Progenitor cell of endocrine pancreas (in vitro differentiated cells): ENCODE measurements at regions not wholly inside any gene's neighbourhood (a gene's known extent, or its start where the extent isn't known, plus 50 kb on each side); places are given as distances from the start of the nearest gene placed in this dataset.

ENCODE experiments used
- DNase-seq: peaks from one replicate; pipeline ENCODE4 v3.0.0; 2021; ENCODE audit warnings: low spot score; ENCODE audit not compliant: unreplicated experiment
- H3K27ac Mint-ChIP-seq: 2 replicates; pipeline ENCODE4 v1.8.0; 2021; ENCODE audit warnings: mild to moderate bottlenecking, moderate library complexity, mixed read lengths
- H3K27me3 Mint-ChIP-seq: 2 replicates; pipeline ENCODE4 v1.8.0; 2021; ENCODE audit warnings: mixed read lengths
- H3K36me3 Mint-ChIP-seq: 2 replicates; pipeline ENCODE4 v1.8.0; 2022; ENCODE audit warnings: mixed read lengths; ENCODE audit not compliant: insufficient read depth
- H3K4me1 Mint-ChIP-seq: 2 replicates; pipeline ENCODE4 v1.8.0; 2021; ENCODE audit warnings: low read depth, mixed read lengths
- H3K4me3 Mint-ChIP-seq: 2 replicates; pipeline ENCODE4 v1.8.0; 2021; ENCODE audit warnings: low read depth, mild to moderate bottlenecking, moderate library complexity, mixed read lengths
- H3K9me3 Mint-ChIP-seq: 2 replicates; pipeline ENCODE4 v1.8.0; 2021; ENCODE audit warnings: low read depth, mixed read lengths
- TF ChIP-seq, protein P1 (sequence below): fragments of 200-600 bp; sonication (generic); IDR thresholded peaks from one replicate; pipeline ENCODE4 v1.5.0; 2021; ENCODE audit warnings: antibody characterized with exemption, mild to moderate bottlenecking; ENCODE audit not compliant: unreplicated experiment

DNA sequence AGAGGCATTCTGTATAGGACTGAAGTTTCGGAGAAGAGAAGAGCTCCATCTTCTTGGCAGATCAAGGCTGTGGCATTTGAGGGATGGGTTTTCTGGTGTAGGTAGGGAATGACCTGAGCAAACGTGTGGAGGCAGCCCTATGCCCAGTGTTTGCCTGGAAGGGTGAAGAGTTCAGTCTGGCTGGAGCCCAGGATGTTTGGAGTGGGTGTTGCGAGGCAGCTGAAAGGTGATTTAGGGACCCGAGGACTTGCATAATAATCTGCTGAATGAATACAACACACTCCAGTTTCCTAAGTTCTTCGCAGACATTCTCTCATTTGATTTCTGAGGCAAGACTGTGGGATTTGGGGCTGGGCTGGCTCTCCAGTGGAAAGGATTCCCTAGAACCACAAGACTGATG lies 186.2 kb downstream of the CYLD start:
- TF ChIP-seq, protein P1, sequence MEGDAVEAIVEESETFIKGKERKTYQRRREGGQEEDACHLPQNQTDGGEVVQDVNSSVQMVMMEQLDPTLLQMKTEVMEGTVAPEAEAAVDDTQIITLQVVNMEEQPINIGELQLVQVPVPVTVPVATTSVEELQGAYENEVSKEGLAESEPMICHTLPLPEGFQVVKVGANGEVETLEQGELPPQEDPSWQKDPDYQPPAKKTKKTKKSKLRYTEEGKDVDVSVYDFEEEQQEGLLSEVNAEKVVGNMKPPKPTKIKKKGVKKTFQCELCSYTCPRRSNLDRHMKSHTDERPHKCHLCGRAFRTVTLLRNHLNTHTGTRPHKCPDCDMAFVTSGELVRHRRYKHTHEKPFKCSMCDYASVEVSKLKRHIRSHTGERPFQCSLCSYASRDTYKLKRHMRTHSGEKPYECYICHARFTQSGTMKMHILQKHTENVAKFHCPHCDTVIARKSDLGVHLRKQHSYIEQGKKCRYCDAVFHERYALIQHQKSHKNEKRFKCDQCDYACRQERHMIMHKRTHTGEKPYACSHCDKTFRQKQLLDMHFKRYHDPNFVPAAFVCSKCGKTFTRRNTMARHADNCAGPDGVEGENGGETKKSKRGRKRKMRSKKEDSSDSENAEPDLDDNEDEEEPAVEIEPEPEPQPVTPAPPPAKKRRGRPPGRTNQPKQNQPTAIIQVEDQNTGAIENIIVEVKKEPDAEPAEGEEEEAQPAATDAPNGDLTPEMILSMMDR: no peak

GRCh38 chr16:50925758-50926357 lies 184.0 kb downstream of the CYLD start:
- no peak overlapping the region for H3K4me3 Mint-ChIP-seq
- no peak for DNase-seq
- no peaks in the 10 kb centered on the region for H3K9me3 Mint-ChIP-seq
- H3K4me1 Mint-ChIP-seq: peaks cover 4% of the 10 kb centered on the region
- TF ChIP-seq, protein P1: no peak
- H3K36me3 Mint-ChIP-seq: no peaks in the 10 kb centered on the region
- no peak overlapping the region for H3K27ac Mint-ChIP-seq
- H3K27me3 Mint-ChIP-seq: peaks cover 18% of the 10 kb centered on the region

More for the DNA sequence above, 186.2 kb downstream of the CYLD start:
- Mint-ChIP-seq H3K4me3 (no peak overlapping the region), H3K27ac (no peak overlapping the region), H3K9me3 (no peaks in the 10 kb centered on the region), H3K36me3 (no peaks in the 10 kb centered on the region), H3K27me3 (peaks cover 23% of the 10 kb centered on the region), H3K4me1 (peaks cover 4% of the 10 kb centered on the region)
- no peak for DNase-seq

GRCh38 chr16:50924759-50925545 lies 183.1 kb downstream of the CYLD start:
- no peak for DNase-seq
- Mint-ChIP-seq H3K4me1 (peaks cover 4% of the 10 kb centered on the region), H3K9me3 (no peaks in the 10 kb centered on the region), H3K36me3 (no peaks in the 10 kb centered on the region), H3K4me3 (no peak overlapping the region), H3K27ac (no peak overlapping the region), H3K27me3 (peaks cover 18% of the 10 kb centered on the region)
- TF ChIP-seq, protein P1: no peak

DNA sequence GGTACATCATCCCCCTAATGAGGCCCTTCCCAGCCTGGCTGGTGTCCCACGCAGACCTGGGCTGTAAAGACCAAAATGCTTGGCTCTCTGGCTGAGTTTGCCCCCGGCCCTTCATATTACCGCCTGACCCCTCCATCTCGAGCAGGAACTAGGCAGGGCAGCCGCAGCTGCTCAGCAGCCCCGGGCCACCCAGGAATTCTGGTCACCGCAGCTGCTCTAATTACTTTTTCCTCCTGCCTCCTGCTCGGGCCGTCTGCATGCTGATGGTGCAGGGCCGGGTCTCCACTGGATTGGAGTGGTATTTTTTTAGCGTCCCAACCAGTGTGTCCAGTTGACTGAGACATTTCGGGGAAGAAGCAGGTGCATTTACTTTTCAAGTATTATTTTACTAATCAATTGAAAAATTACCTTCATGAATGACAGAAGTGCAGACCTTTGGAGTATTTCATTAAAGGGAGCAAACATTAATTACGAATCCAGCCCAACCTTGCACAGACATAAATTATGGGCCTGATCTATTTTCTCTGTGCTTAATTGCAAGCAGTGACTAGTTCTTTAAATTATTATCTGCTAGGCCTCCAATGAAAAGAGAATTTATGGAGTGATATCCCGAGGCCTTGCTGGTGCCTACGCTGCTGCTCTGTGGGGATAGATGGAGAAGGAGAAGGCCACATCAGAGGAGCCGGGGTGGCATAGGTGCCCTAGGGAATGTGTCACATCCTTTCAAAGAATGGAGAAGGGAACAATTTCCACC lies 176.2 kb downstream of the CYLD start:
- Mint-ChIP-seq H3K36me3 (no peaks in the 10 kb centered on the region), H3K9me3 (no peaks in the 10 kb centered on the region), H3K27me3 (peaks cover 15% of the 10 kb centered on the region), H3K4me3 (no peak overlapping the region), H3K4me1 (no peaks in the 10 kb centered on the region), H3K27ac (no peak overlapping the region)
- TF ChIP-seq, protein P1: no peak
- DNase-seq: no peak

DNA sequence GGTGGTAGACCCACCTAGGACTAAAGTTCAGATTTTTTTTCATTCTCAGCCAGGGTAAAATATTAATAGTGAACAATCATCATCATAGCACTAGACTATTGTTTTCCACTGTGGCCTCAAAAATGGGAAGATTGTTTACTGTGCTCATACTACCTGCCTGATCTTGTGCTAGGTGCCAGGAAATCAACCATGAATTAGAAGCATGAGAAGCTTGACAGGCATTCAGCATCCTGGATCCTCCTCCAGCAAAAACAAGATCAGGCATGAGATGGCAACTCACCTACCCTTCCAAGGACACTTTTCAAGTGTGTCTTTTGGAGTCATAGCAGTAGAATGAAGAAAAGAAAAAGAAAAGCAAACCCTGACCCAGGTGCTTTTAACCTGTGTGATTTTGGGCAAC lies 174.2 kb downstream of the CYLD start:
- TF ChIP-seq, protein P1: no peak
- Mint-ChIP-seq H3K4me3 (no peak overlapping the region), H3K27me3 (peaks cover 23% of the 10 kb centered on the region), H3K4me1 (no peaks in the 10 kb centered on the region), H3K27ac (no peak overlapping the region), H3K36me3 (no peaks in the 10 kb centered on the region), H3K9me3 (no peaks in the 10 kb centered on the region)
- DNase-seq: no peak
